K562 (cell line): ENCODE measurements at regions not wholly inside any gene's neighbourhood (a gene's known extent, or its start where the extent isn't known, plus 50 kb on each side); places are given as distances from the start of the nearest gene placed in this dataset.

Experiments used
- BCOR ChIP-seq: fragments of 450-650 bp; IDR thresholded peaks from 2 replicates; pipeline ENCODE4 v1.6.1; 2016
- CTCF ChIP-seq, 3 experiments: IDR thresholded peaks in 2 of 3; conservative IDR thresholded peaks in 1 of 3; 2 replicates each; pipeline ENCODE4 v1.5.1; 2011 to 2012; ENCODE audit warnings: low read length in 3 of 3, mild to moderate bottlenecking in 3 of 3, control low read depth in 2 of 3, improper control_type of control experiment in 1 of 3, inconsistent platforms in 1 of 3, low read depth in 1 of 3, mixed read lengths in 1 of 3, moderate library complexity in 1 of 3; ENCODE audit not compliant: insufficient read depth in 2 of 3
- EGR1 ChIP-seq: fragments of 450-650 bp; conservative IDR thresholded peaks from 2 replicates; pipeline ENCODE4 v1.6.1; 2017; ENCODE audit warnings: mild to moderate bottlenecking
- EZH2 ChIP-seq: IDR thresholded peaks from 2 replicates; pipeline ENCODE4 v1.6.1; 2012; ENCODE audit warnings: low read depth, mild to moderate bottlenecking, inconsistent platforms, low read length, borderline replicate concordance
- HNRNPH1 ChIP-seq: fragments of 200-400 bp; formaldehyde crosslinking; optimal IDR thresholded peaks from 2 replicates; pipeline ENCODE3; 2017; ENCODE audit warnings: low read depth, mild to moderate bottlenecking, low read length, moderate library complexity
- MAFK ChIP-seq: IDR thresholded peaks from 2 replicates; pipeline ENCODE4 v1.6.1; 2011; ENCODE audit warnings: low read length, improper control_type of control experiment
- MYC ChIP-seq, 2 experiments: fragments of 250-450 bp in 1 of 2; sonication (Bioruptor Pico) in 1 of 2; IDR thresholded peaks; 2 replicates each; pipeline versions ENCODE4 v1.5.1 to v1.6.1; 2012 to 2021; ENCODE audit warnings: low read depth in 2 of 2, borderline replicate concordance in 1 of 2, improper control_type of control experiment in 1 of 2, low read length in 1 of 2, mild to moderate bottlenecking in 1 of 2, moderate library complexity in 1 of 2
- NFRKB ChIP-seq: fragments of 450-650 bp; IDR thresholded peaks from 2 replicates; pipeline ENCODE4 v1.6.1; 2016; ENCODE audit warnings: low read depth
- PML ChIP-seq: IDR thresholded peaks from 2 replicates; pipeline ENCODE4 v1.6.1; 2012; ENCODE audit warnings: low read length, inconsistent platforms
- POLR2A ChIP-seq: fragments of 450-650 bp; conservative IDR thresholded peaks from 2 replicates; pipeline ENCODE4 v1.6.1; 2016
- PRDM10 ChIP-seq: fragments of 450-650 bp; IDR thresholded peaks from 2 replicates; pipeline ENCODE4 v1.6.1; 2018; ENCODE audit not compliant: partially characterized antibody

GRCh38 chr7:68581417-68581816 lies 1016.9 kb upstream of the AUTS2 start:
- no peak for TF ChIP-seq CTCF (IDR thresholded peaks at IDR 0.05 in 2 of 3, conservative IDR thresholded peaks at IDR 0.05 in 1 of 3; ENCODE audit: insufficient read depth in 2 of 3, low read depth in 1 of 3, low read length in 3 of 3)
- no peak for TF ChIP-seq MYC (IDR thresholded peaks at IDR 0.05; ENCODE audit: low read depth, low read length)
- no peak for TF ChIP-seq MYC (CRISPR knock-in tag; IDR thresholded peaks at IDR 0.05; ENCODE audit: borderline replicate concordance, low read depth)
- no peak for TF ChIP-seq POLR2A
- TF ChIP-seq EGR1 = no peak
- no peak for TF ChIP-seq EZH2
- TF ChIP-seq NFRKB = no peak
- no peak for TF ChIP-seq BCOR
- TF ChIP-seq MAFK = no peak
- TF ChIP-seq PRDM10 = no peak
- TF ChIP-seq PML = no peak
- TF ChIP-seq HNRNPH1 = no peak
